K562 (cell line): ENCODE measurements at regions not wholly inside any gene's neighbourhood (a gene's known extent, or its start where the extent isn't known, plus 50 kb on each side); places are given as distances from the start of the nearest gene placed in this dataset.
"Not testable (repeated sequence)": the region's sequence is repeated elsewhere in the genome, so short reads cannot be mapped to it uniquely, and the experiment has no call there.

Experiments
- ATAC-seq: fragments of 200-7000 bp; cut with Tn5 transposase; 3 replicates; pipeline ENCODE4 v1.9.1; 2020; ENCODE audit warnings: moderate library complexity
- BruUV-seq: library from RNA; stranded (reverse); fragments of 400-500 nt; replicated peaks from 2 replicates; lab custom pipeline; 2021; lab: Mats Ljungman, UMichigan
- CTCF ChIA-PET: fragments of 300-600 bp; formaldehyde crosslinking; extraction: SDS; loops from one replicate; lab custom pipeline; 2021; ENCODE audit warnings: low intra/inter-chr PET ratio; lab: Yijun Ruan, JAX
- POLR2A ChIA-PET: fragments of 300-600, 350-650 bp; sonication (Branson Sonifier 250); formaldehyde crosslinking; extraction: SDS; loops from one replicate; lab custom pipeline; 2021; ENCODE audit warnings: antibody characterized with exemption, inconsistent platforms; lab: Yijun Ruan, JAX
- DNase-seq, 4 experiments: peaks; one replicate each; pipeline versions ENCODE4 v3.0.0 to v3.0.0-alpha.2; 2011 to 2018; ENCODE audit warnings: low spot score in 3 of 4, mixed read lengths in 3 of 4; ENCODE audit errors: extremely low read depth in 1 of 4
- FAIRE-seq: peaks from 2 replicates; lab custom pipeline; 2011; peaks lifted over from hg19 to GRCh38; lab: Jason Lieb, UNC
- H2AFZ ChIP-seq: 2 replicates; pipeline ENCODE4 v1.6.0; 2011; ENCODE audit warnings: low read depth, low read length, control low read depth, inconsistent platforms
- H3K27ac ChIP-seq: fragments of 200-600 bp; 3 replicates; pipeline ENCODE4 v1.8.0; 2011; ENCODE audit warnings: low read depth, mild to moderate bottlenecking, control low read depth, inconsistent platforms, low read length, moderate library complexity, mixed read lengths; ENCODE audit errors: extremely low read depth
- H3K27me3 ChIP-seq, 2 experiments: fragments of 300-600 bp in 1 of 2; 2 replicates in 1 of 2; 3 replicates in 1 of 2; pipeline versions ENCODE4 v1.6.0 to v1.8.0; 2011; ENCODE audit warnings: inconsistent platforms in 2 of 2, low read length in 2 of 2, mild to moderate bottlenecking in 1 of 2, mixed read lengths in 1 of 2, moderate library complexity in 1 of 2; ENCODE audit not compliant: control insufficient read depth in 2 of 2, insufficient read depth in 2 of 2
- H3K36me3 ChIP-seq: fragments of 300-600 bp; 3 replicates; pipeline ENCODE4 v1.8.0; 2011; ENCODE audit warnings: mild to moderate bottlenecking, low read length, inconsistent platforms; ENCODE audit not compliant: control insufficient read depth, insufficient read depth
- H3K4me1 ChIP-seq, 2 experiments: fragments of 200-600 bp in 1 of 2; replicated peaks in 1 of 2; 2 replicates in 1 of 2; 3 replicates in 1 of 2; pipeline versions ENCODE4 v1.5.1 to v1.8.0; 2011; ENCODE audit warnings: inconsistent platforms in 2 of 2, low read length in 2 of 2, mild to moderate bottlenecking in 1 of 2, mixed read lengths in 1 of 2, moderate library complexity in 1 of 2; ENCODE audit not compliant: control insufficient read depth in 2 of 2, insufficient read depth in 2 of 2
- H3K4me2 ChIP-seq: 2 replicates; pipeline ENCODE4 v1.6.1; 2011; ENCODE audit warnings: low read length, control low read depth, inconsistent platforms, mixed read lengths; ENCODE audit not compliant: insufficient read depth
- H3K4me3 ChIP-seq: fragments of 200-600 bp; sonication (generic), shearing (Covaris generic); 2 replicates; pipeline ENCODE4 v1.5.1; 2016; ENCODE audit warnings: control low read depth, inconsistent platforms
- H3K79me2 ChIP-seq: fragments of 200-600 bp; 3 replicates; pipeline ENCODE4 v1.8.0; 2011; ENCODE audit warnings: low read length, inconsistent platforms; ENCODE audit not compliant: control insufficient read depth, insufficient read depth
- H3K9ac ChIP-seq, 2 experiments: 2 replicates each; pipeline versions ENCODE4 v1.6.0 to v1.6.1; 2011; ENCODE audit warnings: low read depth in 2 of 2, low read length in 2 of 2, control low read depth in 1 of 2, inconsistent platforms in 1 of 2, mild to moderate bottlenecking in 1 of 2, mixed read lengths in 1 of 2; ENCODE audit not compliant: insufficient read depth in 1 of 2
- H3K9me1 ChIP-seq: one replicate; pipeline ENCODE4 v1.6.0; 2011; ENCODE audit warnings: inconsistent platforms, mild to moderate bottlenecking, low read length, moderate library complexity; ENCODE audit not compliant: control insufficient read depth, insufficient read depth
- H3K9me3 ChIP-seq: replicated peaks from 2 replicates; pipeline ENCODE4 v1.5.1; 2011; ENCODE audit warnings: low read depth, low read length, inconsistent platforms; ENCODE audit not compliant: control insufficient read depth, insufficient read depth
- H4K20me1 ChIP-seq: replicated peaks from 2 replicates; pipeline ENCODE4 v1.6.1; 2011; ENCODE audit warnings: low read length, inconsistent platforms, mixed read lengths; ENCODE audit not compliant: control insufficient read depth, insufficient read depth
- LCOR ChIP-seq: sonication (generic); formaldehyde crosslinking; IDR thresholded peaks from 2 replicates; pipeline ENCODE4 v1.8.0; 2022; ENCODE audit warnings: mild to moderate bottlenecking, missing genetic modification reagents
- OTX1 ChIP-seq: fragments of 450-650 bp; formaldehyde crosslinking; IDR thresholded peaks from 2 replicates; pipeline ENCODE4 v1.4.0; 2022; ENCODE audit warnings: mild to moderate bottlenecking
- PTTG1 ChIP-seq: fragments of 450-650 bp; IDR thresholded peaks from 2 replicates; pipeline ENCODE4 v1.6.1; 2016; ENCODE audit warnings: low read depth, mild to moderate bottlenecking, missing genetic modification characterization, missing compliant biosample characterization
- RUNX1 ChIP-seq: sonication (generic); IDR thresholded peaks from 2 replicates; pipeline ENCODE4 v1.6.1; 2016; ENCODE audit warnings: antibody characterized with exemption, low read depth
- SIN3B ChIP-seq: fragments of 450-650 bp; IDR thresholded peaks from 2 replicates; pipeline ENCODE4 v1.6.1; 2017; ENCODE audit warnings: low read depth, mild to moderate bottlenecking, moderate library complexity
- ZNF408 ChIP-seq: fragments of 250-450 bp; sonication (Bioruptor Pico); IDR thresholded peaks from 2 replicates; pipeline ENCODE4 v1.4.0; 2020; ENCODE audit warnings: low read depth, mild to moderate bottlenecking, moderate library complexity
- ZNF668 ChIP-seq: fragments of 250-450 bp; sonication (Bioruptor Pico); IDR thresholded peaks from 2 replicates; pipeline ENCODE4 v1.8.0; 2022; ENCODE audit warnings: mild to moderate bottlenecking, inconsistent platforms
- WGBS: fragments of 100-300 bp; shearing (Covaris generic); methylation state at CpG from one replicate; pipeline ENCODE4 v1.1.6; 2016; ENCODE audit warnings: low coverage, mixed read lengths; ENCODE audit not compliant: insufficient coverage; ENCODE audit errors: missing lambda C conversion rate; 5-methylcytosine and 5-hydroxymethylcytosine counted together
- in situ Hi-C: fragments of 300-500 bp; cut with MboI; formaldehyde crosslinking; loops from 4 replicates; pipeline ENCODE4 v1.15.0; 2018; ENCODE audit warnings: inconsistent platforms, mixed read lengths
- intact Hi-C: fragments of 100-400 bp; cut with micrococcal nuclease; formaldehyde crosslinking; loops from 2 replicates; pipeline ENCODE4 v1.14.2; 2022

GRCh38 chr7:118956285-118956684, 731.8 kb downstream of the ANKRD7 start:
- H3K9me3 ChIP-seq, H3K79me2 ChIP-seq, H3K9me1 ChIP-seq, H3K4me3 ChIP-seq, ATAC-seq, H3K4me2 ChIP-seq, H2AFZ ChIP-seq, H3K9ac ChIP-seq, POLR2A ChIA-PET, FAIRE-seq, H3K36me3 ChIP-seq, H3K27me3 ChIP-seq, CTCF ChIA-PET, H4K20me1 ChIP-seq, H3K4me1 ChIP-seq, H3K27ac ChIP-seq, in situ Hi-C loops, DNase-seq, intact Hi-C loops, BruUV-seq: not testable (repeated sequence)
- 0 out of 2 replicates have a peak, but pooled peaks have one; percentile 10 for TF ChIP-seq OTX1 (CRISPR knock-in tag)
- WGBS: 0% methylated on average over 2 of the region's 2 CpGs

- Histone ChIP-seq H3K9me3 (no peaks in the 10 kb centered on the region), H3K4me1 (no peaks in the 10 kb centered on the region), H4K20me1 (no peaks in the 10 kb centered on the region), H3K79me2 (no peaks in the 10 kb centered on the region), H3K4me3 (no peak overlapping the region)
- no peak for ATAC-seq
- no peak for FAIRE-seq
- TF ChIP-seq PTTG1: no peak
- no peak for TF ChIP-seq LCOR (CRISPR knock-in tag)
- TF ChIP-seq SIN3B: no peak
- no peak for TF ChIP-seq ZNF408 (CRISPR knock-in tag)
- no peak for TF ChIP-seq RUNX1
- TF ChIP-seq ZNF668 (CRISPR knock-in tag): no peak
- TF ChIP-seq, all 486 proteins: peak for 0
- BruUV-seq: no TSS peak
- 0% methylated on average over 1 of the region's 1 CpG for WGBS
- POLR2A ChIA-PET: no interaction called here
- H3K9me1 ChIP-seq: no peaks in the 10 kb centered on the region
- H3K4me2 ChIP-seq: no peak overlapping the region
- intact Hi-C loops (no loop called here), in situ Hi-C loops (no loop called here)
- no peaks in the 10 kb centered on the region for H3K36me3 ChIP-seq
- no peak for DNase-seq
- H3K27me3 ChIP-seq: no peaks in the 10 kb centered on the region
- no peak overlapping the region for H2AFZ ChIP-seq
- H3K9ac ChIP-seq: no peak overlapping the region
- CTCF ChIA-PET: no interaction called here
- H3K27ac ChIP-seq: no peak overlapping the region
These were observed 744.9 kb downstream of the ANKRD7 start for GRCh38 chr7:118969370-118969769.
